Transverse colon (tissue), 1 donor: ENCODE measurements at regions not wholly inside any gene's neighbourhood (a gene's known extent, or its start where the extent isn't known, plus 50 kb on each side); places are given as distances from the start of the nearest gene placed in this dataset.

ENCODE experiments used
- EP300 ChIP-seq: sonication (generic); formaldehyde crosslinking; IDR thresholded peaks from one replicate; pipeline ENCODE4 v1.6.1; 2017; ENCODE audit warnings: antibody characterized with exemption, low read depth
- POLR2A ChIP-seq: fragments of 450-650 bp; IDR thresholded peaks from one replicate; pipeline ENCODE4 v1.6.1; 2016; ENCODE audit warnings: antibody characterized with exemption, mild to moderate bottlenecking, moderate library complexity

- TF ChIP-seq EP300, result no peak
- TF ChIP-seq POLR2A, result no peak
Measured at GRCh38 chr6:85291326-85291725, 158.6 kb upstream of the NT5E start.
